Ishikawa (cell line): ENCODE measurements at regions not wholly inside any gene's neighbourhood (a gene's known extent, or its start where the extent isn't known, plus 50 kb on each side); places are given as distances from the start of the nearest gene placed in this dataset.

Experiments
- CEBPB ChIP-seq: IDR thresholded peaks from 2 replicates; pipeline ENCODE4 v1.6.1; 2012
- CREB1 ChIP-seq: IDR thresholded peaks from 2 replicates; pipeline ENCODE4 v1.6.1; 2012; ENCODE audit warnings: low read depth
- EGR1 ChIP-seq: IDR thresholded peaks from 2 replicates; pipeline ENCODE4 v1.6.1; 2012
- EP300 ChIP-seq: IDR thresholded peaks from 2 replicates; pipeline ENCODE4 v1.6.1; 2012; ENCODE audit warnings: borderline replicate concordance
- NFIC ChIP-seq: IDR thresholded peaks from 2 replicates; pipeline ENCODE4 v1.6.1; 2012
- RAD21 ChIP-seq: IDR thresholded peaks from 2 replicates; pipeline ENCODE4 v1.6.1; 2012; ENCODE audit warnings: low read depth
- TAF1 ChIP-seq: IDR thresholded peaks from 2 replicates; pipeline ENCODE4 v1.6.1; 2012; ENCODE audit warnings: low read depth, mild to moderate bottlenecking
- TCF12 ChIP-seq: IDR thresholded peaks from 2 replicates; pipeline ENCODE4 v1.6.1; 2012; ENCODE audit warnings: low read depth
- TEAD4 ChIP-seq: IDR thresholded peaks from 2 replicates; pipeline ENCODE4 v1.6.1; 2012
- USF1 ChIP-seq: IDR thresholded peaks from 2 replicates; pipeline ENCODE4 v1.6.1; 2012
- YY1 ChIP-seq: IDR thresholded peaks from 2 replicates; pipeline ENCODE4 v1.6.1; 2012; ENCODE audit warnings: low read depth
- ZBTB7A ChIP-seq: IDR thresholded peaks from 2 replicates; pipeline ENCODE4 v1.6.1; 2012; ENCODE audit warnings: low read depth
- TF ChIP-seq, protein P1 (sequence below): IDR thresholded peaks from 2 replicates; pipeline ENCODE4 v1.6.1; 2012; ENCODE audit warnings: low read depth, mild to moderate bottlenecking
- TF ChIP-seq, protein P2 (sequence below): IDR thresholded peaks from 2 replicates; pipeline ENCODE4 v1.6.1; 2012

DNA sequence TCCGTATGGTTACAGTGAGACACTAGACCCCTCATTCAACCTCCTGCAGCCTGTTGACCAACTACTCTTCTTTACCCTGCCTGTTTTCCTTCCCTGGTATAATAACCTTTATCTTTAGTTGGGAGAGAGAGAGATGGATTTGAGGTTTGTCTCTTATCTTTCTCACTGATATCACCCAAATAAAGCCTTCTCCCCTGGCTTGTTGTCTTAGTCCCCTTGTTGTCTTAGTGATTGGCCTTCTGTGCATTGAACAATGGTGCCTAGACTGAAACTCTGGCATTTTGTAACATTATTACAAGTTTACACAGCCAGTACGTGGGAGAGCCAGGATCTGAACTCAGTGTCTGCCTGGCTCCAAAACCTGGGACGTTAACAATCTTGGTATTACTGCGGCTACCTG, 560.8 kb downstream of the HS3ST4 start:
- TF ChIP-seq, protein P1, sequence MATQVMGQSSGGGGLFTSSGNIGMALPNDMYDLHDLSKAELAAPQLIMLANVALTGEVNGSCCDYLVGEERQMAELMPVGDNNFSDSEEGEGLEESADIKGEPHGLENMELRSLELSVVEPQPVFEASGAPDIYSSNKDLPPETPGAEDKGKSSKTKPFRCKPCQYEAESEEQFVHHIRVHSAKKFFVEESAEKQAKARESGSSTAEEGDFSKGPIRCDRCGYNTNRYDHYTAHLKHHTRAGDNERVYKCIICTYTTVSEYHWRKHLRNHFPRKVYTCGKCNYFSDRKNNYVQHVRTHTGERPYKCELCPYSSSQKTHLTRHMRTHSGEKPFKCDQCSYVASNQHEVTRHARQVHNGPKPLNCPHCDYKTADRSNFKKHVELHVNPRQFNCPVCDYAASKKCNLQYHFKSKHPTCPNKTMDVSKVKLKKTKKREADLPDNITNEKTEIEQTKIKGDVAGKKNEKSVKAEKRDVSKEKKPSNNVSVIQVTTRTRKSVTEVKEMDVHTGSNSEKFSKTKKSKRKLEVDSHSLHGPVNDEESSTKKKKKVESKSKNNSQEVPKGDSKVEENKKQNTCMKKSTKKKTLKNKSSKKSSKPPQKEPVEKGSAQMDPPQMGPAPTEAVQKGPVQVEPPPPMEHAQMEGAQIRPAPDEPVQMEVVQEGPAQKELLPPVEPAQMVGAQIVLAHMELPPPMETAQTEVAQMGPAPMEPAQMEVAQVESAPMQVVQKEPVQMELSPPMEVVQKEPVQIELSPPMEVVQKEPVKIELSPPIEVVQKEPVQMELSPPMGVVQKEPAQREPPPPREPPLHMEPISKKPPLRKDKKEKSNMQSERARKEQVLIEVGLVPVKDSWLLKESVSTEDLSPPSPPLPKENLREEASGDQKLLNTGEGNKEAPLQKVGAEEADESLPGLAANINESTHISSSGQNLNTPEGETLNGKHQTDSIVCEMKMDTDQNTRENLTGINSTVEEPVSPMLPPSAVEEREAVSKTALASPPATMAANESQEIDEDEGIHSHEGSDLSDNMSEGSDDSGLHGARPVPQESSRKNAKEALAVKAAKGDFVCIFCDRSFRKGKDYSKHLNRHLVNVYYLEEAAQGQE = no peak
- TF ChIP-seq EP300 (no peak), YY1 (no peak), USF1 (no peak), ZBTB7A (no peak), EGR1 (no peak), NFIC (no peak), TAF1 (no peak), TEAD4 (no peak), CREB1 (no peak), CEBPB (no peak), RAD21 (no peak), TCF12 (no peak)
- TF ChIP-seq, protein P2, sequence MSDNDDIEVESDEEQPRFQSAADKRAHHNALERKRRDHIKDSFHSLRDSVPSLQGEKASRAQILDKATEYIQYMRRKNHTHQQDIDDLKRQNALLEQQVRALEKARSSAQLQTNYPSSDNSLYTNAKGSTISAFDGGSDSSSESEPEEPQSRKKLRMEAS = no peak
